Epithelial cell of esophagus (primary cell): ENCODE measurements at regions not wholly inside any gene's neighbourhood (a gene's known extent, or its start where the extent isn't known, plus 50 kb on each side); places are given as distances from the start of the nearest gene placed in this dataset.

Experiments
- DNase-seq: peaks from one replicate; pipeline ENCODE4 v3.0.0; 2010; ENCODE audit warnings: low read depth
- H3K4me3 ChIP-seq: 2 replicates; pipeline ENCODE4 v1.5.1; 2011; ENCODE audit warnings: mild to moderate bottlenecking, low read length, control low read depth
- TF ChIP-seq, protein P1 (sequence below): IDR thresholded peaks from 2 replicates; pipeline ENCODE4 v1.5.1; 2011; ENCODE audit warnings: low read depth, mild to moderate bottlenecking, low read length, control low read depth, inconsistent platforms; ENCODE audit not compliant: insufficient read depth; ENCODE audit errors: missing control alignments

DNA sequence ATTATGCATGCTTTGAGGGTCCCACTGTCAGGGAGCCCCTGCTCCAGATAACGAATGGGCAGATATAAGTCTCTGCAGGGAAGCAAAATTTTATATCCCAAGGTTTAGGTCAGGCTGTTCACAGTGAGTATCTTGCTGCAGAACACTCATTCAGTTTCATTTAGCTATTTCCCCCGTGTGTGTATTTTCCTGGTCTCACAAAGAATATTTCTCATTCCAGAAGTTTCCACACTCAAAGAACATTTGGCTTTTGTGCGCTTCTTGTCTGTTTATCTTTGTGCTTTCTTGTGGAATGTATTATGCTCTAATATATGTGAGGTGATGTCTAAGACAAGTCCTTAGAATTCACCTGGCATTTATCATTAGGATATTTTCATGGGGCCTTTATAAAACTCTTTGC lies 140.4 kb upstream of the MMADHC start:
- H3K4me3 ChIP-seq, result no peak overlapping the region
- DNase-seq, result no peak
- TF ChIP-seq, protein P1, sequence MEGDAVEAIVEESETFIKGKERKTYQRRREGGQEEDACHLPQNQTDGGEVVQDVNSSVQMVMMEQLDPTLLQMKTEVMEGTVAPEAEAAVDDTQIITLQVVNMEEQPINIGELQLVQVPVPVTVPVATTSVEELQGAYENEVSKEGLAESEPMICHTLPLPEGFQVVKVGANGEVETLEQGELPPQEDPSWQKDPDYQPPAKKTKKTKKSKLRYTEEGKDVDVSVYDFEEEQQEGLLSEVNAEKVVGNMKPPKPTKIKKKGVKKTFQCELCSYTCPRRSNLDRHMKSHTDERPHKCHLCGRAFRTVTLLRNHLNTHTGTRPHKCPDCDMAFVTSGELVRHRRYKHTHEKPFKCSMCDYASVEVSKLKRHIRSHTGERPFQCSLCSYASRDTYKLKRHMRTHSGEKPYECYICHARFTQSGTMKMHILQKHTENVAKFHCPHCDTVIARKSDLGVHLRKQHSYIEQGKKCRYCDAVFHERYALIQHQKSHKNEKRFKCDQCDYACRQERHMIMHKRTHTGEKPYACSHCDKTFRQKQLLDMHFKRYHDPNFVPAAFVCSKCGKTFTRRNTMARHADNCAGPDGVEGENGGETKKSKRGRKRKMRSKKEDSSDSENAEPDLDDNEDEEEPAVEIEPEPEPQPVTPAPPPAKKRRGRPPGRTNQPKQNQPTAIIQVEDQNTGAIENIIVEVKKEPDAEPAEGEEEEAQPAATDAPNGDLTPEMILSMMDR, result no peak

DNA sequence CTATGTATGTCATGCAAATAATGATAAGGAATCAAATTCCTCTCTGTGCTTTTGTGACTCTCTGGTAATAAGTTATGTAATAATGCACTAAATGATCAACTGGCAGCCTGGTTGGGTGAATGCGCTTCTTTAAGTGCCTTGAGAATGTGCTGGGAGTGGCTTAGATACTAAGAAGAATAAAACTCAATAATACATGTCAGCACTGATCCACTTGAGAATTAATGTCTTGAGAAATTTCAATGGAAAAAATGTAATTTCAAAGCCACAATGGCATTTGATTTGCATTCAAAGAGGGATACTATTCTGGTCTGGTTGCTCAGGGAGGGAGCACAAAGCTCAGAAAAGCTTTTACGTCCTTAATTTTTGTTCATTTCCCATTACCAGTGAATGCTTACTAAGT lies 137.7 kb upstream of the MMADHC start:
- TF ChIP-seq, protein P1, result no peak
- no peak overlapping the region for H3K4me3 ChIP-seq
- DNase-seq, result no peak

DNA sequence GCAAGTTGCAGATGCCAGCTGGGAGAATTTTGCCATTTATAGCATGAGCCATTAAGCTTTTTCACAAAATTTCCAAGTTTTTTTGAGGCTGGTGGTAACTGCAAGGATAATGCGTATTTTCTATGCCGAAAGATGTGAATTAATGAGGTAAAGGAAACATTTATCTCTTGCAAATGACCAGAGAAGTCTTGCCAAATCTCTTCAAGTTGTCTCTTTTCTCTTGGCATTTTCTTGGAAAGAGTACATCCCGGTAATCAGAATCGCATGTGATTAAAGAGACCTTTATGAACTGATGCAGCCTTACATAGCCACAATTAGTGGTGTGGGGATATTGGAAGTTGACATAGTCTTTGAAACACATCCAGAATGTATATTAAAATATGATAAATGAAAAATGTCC lies 136.5 kb upstream of the MMADHC start:
- H3K4me3 ChIP-seq, result no peak overlapping the region
- TF ChIP-seq, protein P1, result no peak
- DNase-seq, result no peak

DNA sequence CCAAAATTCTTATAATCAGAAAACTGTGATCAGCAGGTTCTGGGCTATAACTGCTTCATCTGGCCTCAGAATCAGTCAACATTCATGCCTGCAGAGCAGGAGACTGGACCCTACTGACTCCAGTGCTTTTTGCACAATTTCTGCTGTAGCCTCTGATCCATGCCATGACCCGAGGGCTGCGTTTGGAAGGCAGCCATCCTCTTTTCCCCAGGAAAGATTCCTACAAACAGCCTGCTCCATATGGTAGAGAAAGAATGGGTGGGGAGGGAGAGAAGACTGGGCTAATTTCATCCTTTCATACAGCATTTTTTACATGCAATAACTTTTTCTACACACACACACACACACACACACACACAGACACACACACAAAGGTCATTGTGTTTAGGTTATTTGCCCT lies 133.0 kb upstream of the MMADHC start:
- DNase-seq, result no peak
- H3K4me3 ChIP-seq, result no peak overlapping the region
- TF ChIP-seq, protein P1, result no peak

DNA sequence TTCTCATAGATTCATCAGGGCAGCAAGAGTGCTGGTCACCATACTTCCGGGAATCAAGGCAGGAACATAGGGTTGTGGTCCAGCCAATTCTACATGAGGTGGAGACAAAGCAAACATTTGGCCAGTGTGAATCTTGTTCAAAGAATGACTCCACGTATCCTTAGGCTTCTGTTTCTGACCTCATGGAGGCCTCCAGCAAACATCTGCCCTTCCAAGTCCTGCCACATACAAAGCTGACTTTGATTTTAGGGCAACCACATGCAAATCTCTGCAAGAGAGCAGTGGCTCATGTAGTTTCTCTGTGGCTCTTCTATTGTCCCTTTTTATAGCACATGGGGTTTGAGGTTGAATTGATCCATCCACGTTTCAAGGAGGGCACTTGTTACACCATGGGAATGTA lies 132.1 kb upstream of the MMADHC start:
- no peak for DNase-seq
- TF ChIP-seq, protein P1, result no peak
- H3K4me3 ChIP-seq, result no peak overlapping the region

DNA sequence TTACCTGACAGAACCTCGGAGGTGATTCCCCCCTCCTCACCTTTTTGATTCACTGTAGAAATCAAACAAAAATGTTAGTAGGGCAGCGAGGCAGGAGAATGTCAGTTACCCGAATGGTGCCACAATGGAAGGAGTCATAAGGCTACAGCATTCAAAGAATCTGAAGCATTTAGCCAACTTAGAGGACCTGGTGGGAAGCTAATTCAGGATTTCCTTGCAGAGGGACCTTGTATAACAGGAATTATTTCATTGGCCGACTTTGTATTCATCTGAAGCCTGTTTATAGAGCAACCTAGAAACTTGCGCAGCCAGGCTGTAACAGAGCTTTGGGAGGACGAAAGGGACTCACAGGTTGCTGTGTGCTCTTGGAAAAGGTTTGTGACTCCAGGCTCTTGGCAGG lies 129.1 kb upstream of the MMADHC start:
- no peak for DNase-seq
- no peak overlapping the region for H3K4me3 ChIP-seq
- TF ChIP-seq, protein P1, result no peak

DNA sequence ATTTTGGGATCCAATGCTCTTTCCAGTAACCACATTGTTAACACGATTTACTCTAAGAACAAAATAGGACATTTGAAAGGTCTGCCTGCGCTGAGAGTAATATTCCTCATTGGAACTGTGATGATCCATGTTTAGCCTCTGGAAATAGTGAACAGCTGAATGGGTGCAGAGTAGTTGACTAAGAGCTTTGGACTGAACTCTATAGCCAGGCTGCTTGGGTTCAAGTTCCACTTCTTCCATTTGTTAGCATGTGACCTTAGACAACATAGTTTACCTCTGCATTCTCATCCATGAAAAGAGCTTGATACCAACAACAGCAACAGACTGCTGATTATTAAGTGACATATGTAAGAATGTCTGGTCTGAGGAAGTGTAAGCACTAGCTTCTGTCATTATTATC lies 128.3 kb upstream of the MMADHC start:
- no peak for DNase-seq
- TF ChIP-seq, protein P1, result no peak
- H3K4me3 ChIP-seq, result no peak overlapping the region
